ENCODE measurements at regions not wholly inside any gene's neighbourhood (a gene's known extent, or its start where the extent isn't known, plus 50 kb on each side); places are given as distances from the start of the nearest gene placed in this dataset.

GRCh38 chr16:9260666-9261065 lies 169.2 kb downstream of the HAPSTR1 start:
- no peak for TF ChIP-seq E2F1 (CRISPR knock-in tag; IDR thresholded peaks at IDR 0.05)
- TF ChIP-seq ESRRA (IDR thresholded peaks at IDR 0.05; ENCODE audit: borderline replicate concordance, low read depth): no peak
- TF ChIP-seq SPI1 (IDR thresholded peaks at IDR 0.05; ENCODE audit: borderline replicate concordance, low read depth, low read length): no peak
- TF ChIP-seq CC2D1A (IDR thresholded peaks at IDR 0.05): no peak
- TF ChIP-seq NRF1 (conservative IDR thresholded peaks at IDR 0.05 in 1 of 2, IDR thresholded peaks at IDR 0.05 in 1 of 2): no peak
- TF ChIP-seq ZNF766 (CRISPR knock-in tag; conservative IDR thresholded peaks at IDR 0.05): no peak
